ENCODE measurements at regions not wholly inside any gene's neighbourhood (a gene's known extent, or its start where the extent isn't known, plus 50 kb on each side); places are given as distances from the start of the nearest gene placed in this dataset.

GRCh38 chr6:121616406-121616805, 181.0 kb downstream of the GJA1 start:
- TF ChIP-seq POLR2A (IDR thresholded peaks at IDR 0.05; ENCODE audit: low read depth, low read length) (no peak), POLR2AphosphoS5 (IDR thresholded peaks at IDR 0.05; ENCODE audit: low read depth, low read length) (no peak)
